ENCODE measurements at regions not wholly inside any gene's neighbourhood (a gene's known extent, or its start where the extent isn't known, plus 50 kb on each side); places are given as distances from the start of the nearest gene placed in this dataset.

- TF ChIP-seq CTCF (IDR thresholded peaks at IDR 0.05): no peak
- no peak for TF ChIP-seq POLR2A (IDR thresholded peaks at IDR 0.05)
These were observed 150.2 kb upstream of the UNC5B start for GRCh38 chr10:71062156-71062555.
